Keratinocyte (primary cell): ENCODE measurements at regions not wholly inside any gene's neighbourhood (a gene's known extent, or its start where the extent isn't known, plus 50 kb on each side); places are given as distances from the start of the nearest gene placed in this dataset.

Experiments
- DNase-seq: peaks from one replicate; pipeline ENCODE4 v3.0.0-alpha.2; 2011; ENCODE audit warnings: low read depth, missing footprints, low spot score
- FAIRE-seq: peaks from 2 replicates; lab custom pipeline; 2011; peaks lifted over from hg19 to GRCh38; lab: Jason Lieb, UNC
- H2AFZ ChIP-seq: 2 replicates; pipeline ENCODE4 v1.6.0; 2012; ENCODE audit warnings: low read length, control low read depth, inconsistent platforms; ENCODE audit not compliant: control insufficient read depth
- H3K27ac ChIP-seq: 2 replicates; pipeline ENCODE4 v1.5.1; 2011; ENCODE audit warnings: low read length; ENCODE audit not compliant: control insufficient read depth, insufficient read depth
- H3K27me3 ChIP-seq: 3 replicates; pipeline ENCODE4 v1.6.0; 2011; ENCODE audit warnings: low read length; ENCODE audit not compliant: control insufficient read depth, insufficient read depth; ENCODE audit errors: extremely low read depth
- H3K36me3 ChIP-seq, 2 experiments: 2 replicates in 1 of 2; 3 replicates in 1 of 2; pipeline ENCODE4 v1.5.1; 2011; ENCODE audit warnings: low read length in 2 of 2, mild to moderate bottlenecking in 1 of 2; ENCODE audit not compliant: control insufficient read depth in 2 of 2, insufficient read depth in 2 of 2; ENCODE audit errors: extremely low read depth in 1 of 2
- H3K4me1 ChIP-seq: 3 replicates; pipeline ENCODE4 v1.5.1; 2011; ENCODE audit warnings: low read length; ENCODE audit not compliant: control insufficient read depth, insufficient read depth; ENCODE audit errors: extremely low read depth
- H3K4me2 ChIP-seq: 3 replicates; pipeline ENCODE4 v1.6.0; 2011; ENCODE audit warnings: low read depth, low read length; ENCODE audit not compliant: control insufficient read depth, insufficient read depth; ENCODE audit errors: extremely low read depth
- H3K4me3 ChIP-seq, 3 experiments: fragments of 200-600 bp in 1 of 3; sonication (generic) in 1 of 3; 2 replicates in 2 of 3; 3 replicates in 1 of 3; pipeline ENCODE4 v1.5.1; 2011 to 2016; ENCODE audit warnings: low read length in 3 of 3, mild to moderate bottlenecking in 3 of 3, control low read depth in 2 of 3, inconsistent platforms in 1 of 3, low read depth in 1 of 3, mixed read lengths in 1 of 3, mixed run types in 1 of 3, moderate library complexity in 1 of 3; ENCODE audit not compliant: control insufficient read depth in 2 of 3, insufficient read depth in 2 of 3; ENCODE audit errors: extremely low read depth in 1 of 3
- H3K79me2 ChIP-seq: 2 replicates; pipeline ENCODE4 v1.6.0; 2012; ENCODE audit warnings: low read length; ENCODE audit not compliant: control insufficient read depth, insufficient read depth
- H3K9ac ChIP-seq: 3 replicates; pipeline ENCODE4 v1.6.0; 2011; ENCODE audit warnings: low read length; ENCODE audit not compliant: control insufficient read depth, insufficient read depth; ENCODE audit errors: extremely low read depth
- H3K9me1 ChIP-seq: 3 replicates; pipeline ENCODE4 v1.6.0; 2011; ENCODE audit warnings: low read length; ENCODE audit not compliant: control insufficient read depth, insufficient read depth; ENCODE audit errors: extremely low read depth
- H3K9me3 ChIP-seq: 2 replicates; pipeline ENCODE4 v1.5.1; 2012; ENCODE audit warnings: low read depth, low read length; ENCODE audit not compliant: control insufficient read depth
- H4K20me1 ChIP-seq: 3 replicates; pipeline ENCODE4 v1.6.0; 2011; ENCODE audit warnings: low read length; ENCODE audit not compliant: control insufficient read depth, insufficient read depth; ENCODE audit errors: extremely low read depth
- CTCF ChIP-seq, 3 experiments: IDR thresholded peaks in 1 of 3; conservative IDR thresholded peaks in 1 of 3; optimal IDR thresholded peaks in 1 of 3; 2 replicates in 2 of 3; 3 replicates in 1 of 3; pipeline versions ENCODE3 to v1.5.1; 2011; ENCODE audit warnings: low read length in 3 of 3, mild to moderate bottlenecking in 3 of 3, moderate library complexity in 2 of 3, control low read depth in 1 of 3, inconsistent platforms in 1 of 3; ENCODE audit not compliant: insufficient read depth in 2 of 3; ENCODE audit errors: extremely low read depth in 1 of 3
- EZH2 ChIP-seq: IDR thresholded peaks from one replicate; pipeline ENCODE4 v1.6.1; 2012; ENCODE audit warnings: inconsistent platforms, mild to moderate bottlenecking, low read length, moderate library complexity
- dilution Hi-C: fragments of 300-500 bp; cut with MboI; formaldehyde crosslinking; loops from one replicate; pipeline ENCODE4 v1.7.0; 2020; ENCODE audit warnings: low sequenced_read_pairs; ENCODE audit not compliant: extremely low pct_ligation_motif_present

GRCh38 chr2:118650327-118650726, 197.1 kb downstream of the EN1 start:
- TF ChIP-seq CTCF (optimal IDR thresholded peaks at IDR 0.05 in 1 of 3, IDR thresholded peaks at IDR 0.05 in 1 of 3, conservative IDR thresholded peaks at IDR 0.05 in 1 of 3; ENCODE audit: extremely low read depth in 1 of 3, insufficient read depth in 2 of 3, low read length in 3 of 3), result no peak
- no peak for TF ChIP-seq EZH2
- dilution Hi-C loops, result no loop called here

GRCh38 chr2:118645876-118646275, 201.6 kb downstream of the EN1 start:
- no peaks in the 10 kb centered on the region for H3K9me1 ChIP-seq
- H2AFZ ChIP-seq, result no peak overlapping the region
- no peak overlapping the region for H3K4me3 ChIP-seq
- DNase-seq (no peak), FAIRE-seq (no peak)
- H3K36me3 ChIP-seq, result no peaks in the 10 kb centered on the region
- H4K20me1 ChIP-seq, result no peaks in the 10 kb centered on the region
- H3K27ac ChIP-seq, result no peak overlapping the region
- no peak overlapping the region for H3K4me2 ChIP-seq
- no peak for TF ChIP-seq EZH2
- TF ChIP-seq CTCF (optimal IDR thresholded peaks at IDR 0.05 in 1 of 3, IDR thresholded peaks at IDR 0.05 in 1 of 3, conservative IDR thresholded peaks at IDR 0.05 in 1 of 3; ENCODE audit: extremely low read depth in 1 of 3, insufficient read depth in 2 of 3, low read length in 3 of 3), result no peak
- H3K79me2 ChIP-seq, result no peaks in the 10 kb centered on the region
- H3K9me3 ChIP-seq, result no peaks in the 10 kb centered on the region
- dilution Hi-C loops, result no loop called here
- no peaks in the 10 kb centered on the region for H3K4me1 ChIP-seq
- H3K9ac ChIP-seq, result no peak overlapping the region
- no peaks in the 10 kb centered on the region for H3K27me3 ChIP-seq

More at GRCh38 chr2:118650327-118650726, 197.1 kb downstream of the EN1 start:
- DNase-seq (no peak), FAIRE-seq (no peak)
- Histone ChIP-seq H3K79me2 (no peaks in the 10 kb centered on the region), H4K20me1 (no peaks in the 10 kb centered on the region), H2AFZ (no peak overlapping the region), H3K27me3 (no peaks in the 10 kb centered on the region), H3K9me1 (no peaks in the 10 kb centered on the region), H3K9me3 (no peaks in the 10 kb centered on the region), H3K9ac (no peak overlapping the region), H3K4me1 (no peaks in the 10 kb centered on the region), H3K36me3 (no peaks in the 10 kb centered on the region), H3K4me3 (no peak overlapping the region), H3K27ac (no peak overlapping the region), H3K4me2 (no peak overlapping the region)
